Fibroblast of upper back skin (primary cell): ENCODE measurements at regions not wholly inside any gene's neighbourhood (a gene's known extent, or its start where the extent isn't known, plus 50 kb on each side); places are given as distances from the start of the nearest gene placed in this dataset.

ENCODE experiments used
- DNase-seq: peaks from one replicate; pipeline ENCODE4 v3.0.0-alpha.2; 2013

GRCh38 chr6:48486373-48486772 is 375.4 kb upstream of the PTCHD4 start:
- no peak for DNase-seq

GRCh38 chr6:48476257-48476656 is 365.3 kb upstream of the PTCHD4 start:
- peak; percentile 32 for DNase-seq

GRCh38 chr6:48475275-48475674 is 364.3 kb upstream of the PTCHD4 start:
- DNase-seq: no peak

GRCh38 chr6:48474830-48475229 is 363.8 kb upstream of the PTCHD4 start:
- no peak for DNase-seq

- no peak for DNase-seq
These were observed 363.1 kb upstream of the PTCHD4 start for GRCh38 chr6:48474136-48474535.

- DNase-seq: no peak
These were observed 361.5 kb upstream of the PTCHD4 start for GRCh38 chr6:48472535-48472934.

- no peak for DNase-seq
These were observed 361.1 kb upstream of the PTCHD4 start for GRCh38 chr6:48472091-48472490.

- no peak for DNase-seq
These were observed 360.3 kb upstream of the PTCHD4 start for GRCh38 chr6:48471326-48471725.

GRCh38 chr6:48449002-48449401 is 338.0 kb upstream of the PTCHD4 start:
- DNase-seq: peak; percentile 4

- DNase-seq: no peak
These were observed 336.3 kb upstream of the PTCHD4 start for GRCh38 chr6:48447251-48447650.

GRCh38 chr6:48429610-48430009 is 318.6 kb upstream of the PTCHD4 start:
- no peak for DNase-seq

- DNase-seq: peak; percentile 13
These were observed 318.0 kb upstream of the PTCHD4 start for GRCh38 chr6:48429021-48429420.

- DNase-seq: peak; percentile 91
These were observed 315.6 kb upstream of the PTCHD4 start for GRCh38 chr6:48426636-48427035.

- DNase-seq: peak; percentile 63
These were observed 312.8 kb upstream of the PTCHD4 start for GRCh38 chr6:48423640-48424365.

GRCh38 chr6:48419992-48420391 is 309.0 kb upstream of the PTCHD4 start:
- peak; percentile 14 for DNase-seq

GRCh38 chr6:48417927-48418326 is 306.9 kb upstream of the PTCHD4 start:
- no peak for DNase-seq

GRCh38 chr6:48412656-48413055 is 301.7 kb upstream of the PTCHD4 start:
- no peak for DNase-seq

- DNase-seq: no peak
These were observed 293.9 kb upstream of the PTCHD4 start for GRCh38 chr6:48404927-48405326.

- DNase-seq: no peak
These were observed 292.6 kb upstream of the PTCHD4 start for GRCh38 chr6:48403587-48403986.

- DNase-seq: no peak
These were observed 290.0 kb upstream of the PTCHD4 start for GRCh38 chr6:48401016-48401415.

- no peak for DNase-seq
These were observed 286.9 kb upstream of the PTCHD4 start for GRCh38 chr6:48397887-48398286.

- DNase-seq: no peak
These were observed 278.4 kb upstream of the PTCHD4 start for GRCh38 chr6:48389146-48390043.

GRCh38 chr6:48388044-48388443 is 277.0 kb upstream of the PTCHD4 start:
- no peak for DNase-seq

- no peak for DNase-seq
These were observed 267.9 kb upstream of the PTCHD4 start for GRCh38 chr6:48378884-48379407.
